ENCODE measurements at regions not wholly inside any gene's neighbourhood (a gene's known extent, or its start where the extent isn't known, plus 50 kb on each side); places are given as distances from the start of the nearest gene placed in this dataset.
"Not testable (repeated sequence)": the region's sequence is repeated elsewhere in the genome, so short reads cannot be mapped to it uniquely, and the experiment has no call there.

GRCh38 chr1:148432318-148432717 lies 50.8 kb downstream of the PPIAL4G start:
- not testable (repeated sequence) for DNase-seq (ENCODE audit: low spot score)

- DNase-seq (ENCODE audit: low spot score): not testable (repeated sequence)
Observed at GRCh38 chr1:148429856-148430255, 53.2 kb downstream of the PPIAL4G start.

GRCh38 chr1:148426940-148427611 lies 56.0 kb downstream of the PPIAL4G start:
- DNase-seq (ENCODE audit: low spot score): not testable (repeated sequence)

GRCh38 chr1:148426385-148426784 lies 56.7 kb downstream of the PPIAL4G start:
- not testable (repeated sequence) for DNase-seq (ENCODE audit: low spot score)

GRCh38 chr1:148424143-148425003 lies 58.7 kb downstream of the PPIAL4G start:
- not testable (repeated sequence) for DNase-seq (ENCODE audit: low spot score)

- DNase-seq (ENCODE audit: low spot score): not testable (repeated sequence)
Observed at GRCh38 chr1:148422921-148423320, 60.2 kb downstream of the PPIAL4G start.

GRCh38 chr1:148417241-148417640 lies 65.9 kb downstream of the PPIAL4G start:
- DNase-seq (ENCODE audit: low spot score): not testable (repeated sequence)

GRCh38 chr1:148413385-148413784 lies 69.7 kb downstream of the PPIAL4G start:
- not testable (repeated sequence) for DNase-seq (ENCODE audit: low spot score)

GRCh38 chr1:148404786-148405568 lies 78.1 kb downstream of the PPIAL4G start:
- DNase-seq (ENCODE audit: low spot score): not testable (repeated sequence)

- DNase-seq (ENCODE audit: low spot score): not testable (repeated sequence)
Observed at GRCh38 chr1:148403925-148404324, 79.2 kb downstream of the PPIAL4G start.

- DNase-seq (ENCODE audit: low spot score): not testable (repeated sequence)
Observed at GRCh38 chr1:148403085-148403456, 80.0 kb downstream of the PPIAL4G start.

GRCh38 chr1:148402152-148403084 lies 80.7 kb downstream of the PPIAL4G start:
- DNase-seq (ENCODE audit: low spot score): not testable (repeated sequence)

- DNase-seq (ENCODE audit: low spot score): not testable (repeated sequence)
Observed at GRCh38 chr1:148397516-148397915, 85.6 kb downstream of the PPIAL4G start.

GRCh38 chr1:148392505-148392904 lies 90.6 kb downstream of the PPIAL4G start:
- DNase-seq (ENCODE audit: low spot score): not testable (repeated sequence)

GRCh38 chr1:148391323-148391722 lies 91.8 kb downstream of the PPIAL4G start:
- not testable (repeated sequence) for DNase-seq (ENCODE audit: low spot score)

GRCh38 chr1:148389027-148389339 lies 94.1 kb downstream of the PPIAL4G start:
- DNase-seq (ENCODE audit: low spot score): no peak

GRCh38 chr1:148388260-148389026 lies 94.7 kb downstream of the PPIAL4G start:
- DNase-seq (ENCODE audit: low spot score): no peak

GRCh38 chr1:148387949-148388259 lies 95.2 kb downstream of the PPIAL4G start:
- DNase-seq (ENCODE audit: low spot score): not testable (repeated sequence)

GRCh38 chr1:148387122-148387948 lies 95.8 kb downstream of the PPIAL4G start:
- DNase-seq (ENCODE audit: low spot score): not testable (repeated sequence)

GRCh38 chr1:148386617-148387016 lies 96.5 kb downstream of the PPIAL4G start:
- DNase-seq (ENCODE audit: low spot score): no peak
